GM18861 (cell line): ENCODE measurements at regions not wholly inside any gene's neighbourhood (a gene's known extent, or its start where the extent isn't known, plus 50 kb on each side); places are given as distances from the start of the nearest gene placed in this dataset.

ENCODE experiments used
- ATAC-seq: cut with Tn5 transposase; IDR thresholded peaks from one replicate; pipeline ENCODE4 v1.9.1; 2021; ENCODE audit not compliant: unreplicated experiment

DNA sequence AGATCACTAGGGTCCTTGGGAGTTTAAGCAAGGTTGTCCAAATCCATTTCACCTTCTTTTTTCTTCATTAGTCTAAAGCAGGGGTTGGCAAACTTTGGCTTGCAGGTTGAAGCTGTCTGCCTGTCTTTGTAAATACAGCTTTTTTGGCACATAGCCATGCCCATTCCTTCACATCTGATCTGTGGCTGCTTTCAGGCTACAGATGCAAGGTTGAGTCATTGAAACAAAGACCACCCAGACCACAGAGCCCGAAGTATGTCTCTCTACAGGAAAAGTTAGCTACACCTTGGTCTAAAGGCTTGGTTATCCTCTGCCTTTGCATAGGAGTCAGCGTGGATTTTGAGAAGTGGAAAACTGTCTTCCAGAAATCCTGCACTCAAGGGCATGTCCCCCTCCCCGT is 238.1 kb upstream of the STS start:
- ATAC-seq = no peak

DNA sequence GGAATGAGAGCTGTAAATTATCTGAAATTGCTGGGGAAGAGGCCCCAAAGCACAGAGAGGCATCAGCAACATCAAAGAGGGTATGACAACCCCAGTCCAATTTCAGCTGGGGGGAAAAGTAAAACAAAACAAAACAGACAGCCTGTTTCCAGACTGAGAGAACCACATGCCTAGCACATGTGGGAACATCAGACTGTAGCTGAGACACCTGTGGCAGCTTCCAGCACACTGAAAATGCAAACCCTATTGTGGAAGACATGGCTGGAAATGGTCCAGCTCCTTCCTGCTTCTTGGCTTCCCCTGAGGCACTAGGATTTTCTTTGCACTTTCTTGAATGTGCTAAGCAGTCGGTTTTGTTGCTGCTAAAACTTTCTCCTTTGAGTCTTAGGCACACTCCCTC is 240.9 kb upstream of the STS start:
- no peak for ATAC-seq

DNA sequence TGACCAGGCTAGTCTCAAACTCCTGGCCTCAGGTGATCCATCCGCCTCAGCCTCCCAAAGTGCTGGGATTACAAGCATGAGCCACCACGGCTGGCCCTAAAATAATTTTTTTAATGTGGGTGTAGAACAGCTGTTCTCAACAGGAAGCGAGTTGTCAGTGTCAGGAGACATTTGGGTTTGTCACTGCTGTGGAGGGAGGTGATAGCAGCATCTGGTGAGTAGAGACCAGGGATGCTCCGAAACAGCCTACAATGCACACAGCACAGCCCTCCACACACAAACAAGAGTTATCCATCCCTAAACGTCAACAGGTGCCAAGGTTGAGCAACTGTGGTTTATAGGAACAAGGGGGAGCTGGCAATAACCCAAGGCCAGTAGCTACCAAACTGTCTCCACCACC is 243.4 kb upstream of the STS start:
- ATAC-seq = no peak

DNA sequence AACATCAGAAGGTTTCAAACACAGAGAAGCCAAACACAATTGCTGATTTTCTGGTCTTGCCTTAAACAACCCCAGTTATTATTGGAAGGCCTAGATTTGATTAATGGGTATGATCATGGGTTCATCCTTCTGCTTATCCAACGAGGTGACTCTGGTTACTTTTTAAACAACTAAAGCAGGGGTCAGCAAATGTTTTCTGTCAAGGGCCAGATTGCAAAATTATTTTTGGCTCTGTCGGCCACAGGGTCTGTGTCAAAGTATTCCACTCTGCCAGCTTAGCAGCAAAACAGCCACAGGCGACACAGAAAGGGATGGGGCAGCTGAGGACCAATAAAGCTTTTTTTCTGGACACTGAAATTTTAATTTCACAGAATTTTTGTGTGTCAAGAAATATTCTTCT is 249.1 kb upstream of the STS start:
- ATAC-seq = no peak

DNA sequence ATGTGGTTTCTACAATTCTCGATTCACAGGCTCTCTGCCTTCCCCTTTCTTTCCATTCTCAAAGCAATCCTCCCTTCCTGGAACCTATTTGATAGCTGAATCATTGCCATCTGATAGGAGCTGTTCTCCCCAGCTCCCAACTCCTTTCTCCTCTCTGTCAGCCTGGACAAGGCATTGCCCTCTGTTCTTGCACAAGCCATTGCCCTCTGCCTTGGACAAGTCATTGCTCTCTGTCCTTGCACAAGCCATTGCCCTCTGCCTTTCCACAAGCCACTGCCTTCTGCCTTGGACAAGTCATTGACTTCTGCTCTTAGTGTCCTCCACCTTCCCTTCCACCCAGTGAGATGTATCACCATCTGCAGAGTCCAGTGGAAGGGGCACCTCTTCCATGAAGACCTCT is 256.1 kb upstream of the STS start:
- no peak for ATAC-seq

DNA sequence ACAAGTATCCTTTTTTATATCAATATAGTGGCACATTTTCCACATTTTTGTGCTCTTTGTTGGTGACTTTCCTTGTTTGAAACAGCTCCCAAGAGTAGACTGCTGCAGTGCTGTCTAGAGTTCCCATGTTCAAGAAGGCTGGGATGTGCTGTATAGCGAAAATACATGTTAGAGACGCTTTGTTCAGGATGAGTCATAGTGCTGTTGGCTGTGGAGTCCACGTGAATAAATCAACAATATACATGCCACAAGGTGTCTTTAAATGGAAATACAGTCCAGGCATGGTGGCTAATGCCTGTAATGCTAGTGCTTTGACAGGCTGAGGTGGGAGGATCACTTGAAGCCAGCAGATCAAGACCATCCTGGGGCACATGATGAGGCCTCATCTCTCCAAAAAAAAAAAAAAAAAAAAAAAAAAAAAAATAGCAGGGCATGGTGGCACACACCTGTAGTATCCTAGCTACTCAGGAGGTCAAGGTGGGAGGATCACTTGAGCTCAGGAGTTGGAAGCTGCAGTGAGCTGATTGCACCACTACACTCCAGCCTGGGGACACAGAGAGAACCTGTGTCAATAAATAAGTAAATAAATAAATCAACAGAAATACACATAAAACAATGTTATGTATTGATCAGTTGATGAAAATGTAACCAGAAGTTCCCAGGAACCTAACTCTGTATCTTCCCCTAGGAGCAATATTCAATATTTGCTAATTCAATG is 256.8 kb upstream of the STS start:
- no peak for ATAC-seq

DNA sequence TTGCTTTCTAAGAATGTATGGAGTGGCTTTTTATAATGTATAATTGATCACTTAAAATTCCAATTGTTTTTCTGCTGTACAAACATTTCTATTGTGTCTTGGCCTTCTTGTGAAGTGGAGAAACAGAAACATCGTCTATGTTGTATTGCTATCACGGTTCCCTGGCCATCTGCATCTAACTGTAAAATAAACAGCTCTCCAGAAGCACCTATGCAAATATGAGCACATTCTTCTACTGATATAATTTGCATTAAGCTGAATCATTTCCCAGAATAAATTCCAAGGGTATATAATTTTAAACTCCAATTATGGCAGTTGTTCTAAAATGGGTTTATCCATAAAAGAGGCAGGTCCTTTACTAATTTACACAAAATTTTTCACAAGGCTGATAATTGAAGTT is 261.6 kb upstream of the STS start:
- no peak for ATAC-seq

DNA sequence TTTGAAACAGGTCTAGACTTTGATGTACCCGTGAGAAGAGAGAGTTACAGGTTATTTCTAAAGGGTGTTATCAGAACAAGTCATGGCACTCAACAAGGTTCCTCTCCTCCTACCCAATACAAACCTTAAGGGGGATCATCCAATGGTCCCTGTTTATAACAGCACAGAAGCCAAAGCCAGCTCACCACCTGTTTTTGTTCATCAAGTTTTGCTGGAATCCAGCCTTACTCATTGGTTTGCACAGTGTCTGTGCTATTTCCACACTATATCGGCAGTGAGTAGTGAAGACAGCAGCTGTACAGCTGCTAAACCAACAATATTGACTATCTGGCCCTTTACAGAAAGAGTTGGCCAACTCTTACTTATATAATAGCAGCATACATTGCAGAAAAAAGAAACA is 262.1 kb upstream of the STS start:
- ATAC-seq = no peak

DNA sequence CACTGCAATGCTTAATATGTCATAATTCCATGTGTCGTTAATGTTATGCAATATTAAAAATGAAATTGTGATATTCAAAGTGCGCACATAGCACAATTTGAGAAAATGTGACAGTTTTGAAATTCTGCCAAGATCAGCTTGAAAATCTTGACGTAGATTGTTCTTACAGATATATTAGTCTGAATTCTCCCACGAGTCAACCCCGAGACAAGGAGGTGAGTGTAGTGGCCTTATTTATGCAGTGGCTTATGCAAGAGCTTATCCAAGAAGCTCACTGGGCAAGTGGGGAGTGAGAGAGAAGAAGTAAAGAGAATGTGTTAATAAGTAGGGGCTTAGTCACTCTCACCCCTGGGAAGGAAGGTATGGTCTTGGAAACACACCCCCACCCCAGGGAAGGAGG is 286.1 kb upstream of the STS start:
- no peak for ATAC-seq

DNA sequence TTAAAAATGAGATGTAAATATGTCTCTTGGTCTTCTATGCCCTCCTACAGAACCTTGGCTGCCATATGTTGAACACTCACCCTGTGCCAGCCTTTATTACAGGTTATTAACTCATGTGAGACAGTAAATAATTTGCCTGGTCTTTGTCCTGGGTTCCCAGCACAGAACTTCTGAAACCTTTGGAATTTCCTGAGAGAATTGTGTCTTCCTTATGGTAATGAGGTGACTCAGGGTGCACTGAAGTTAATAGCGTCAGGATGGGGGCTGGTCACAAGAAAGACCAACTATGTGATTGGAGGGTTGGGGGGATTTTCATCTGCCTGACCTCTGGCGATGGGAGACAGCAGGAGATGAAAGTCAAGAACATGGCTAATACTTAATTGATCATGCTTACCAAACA is 289.8 kb upstream of the STS start:
- ATAC-seq = no peak

DNA sequence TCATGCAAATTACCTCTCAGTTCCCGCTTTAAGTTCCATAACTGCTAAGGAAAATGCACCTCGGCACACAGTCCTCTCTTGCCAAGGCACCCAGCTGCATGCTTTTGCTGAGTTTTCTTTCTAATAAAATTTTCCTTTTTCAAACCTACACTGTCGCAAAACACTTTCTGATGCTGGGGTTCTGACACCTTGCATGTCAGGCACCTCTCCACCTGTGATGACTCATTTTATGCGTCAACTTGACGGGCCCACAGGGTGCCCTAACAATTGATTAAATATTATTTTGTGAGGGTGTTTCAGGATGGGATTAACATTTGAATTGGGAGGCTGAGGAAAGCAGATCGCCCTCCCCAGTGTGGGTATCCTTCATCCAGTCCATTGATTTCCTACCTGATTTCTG is 291.0 kb upstream of the STS start:
- no peak for ATAC-seq

DNA sequence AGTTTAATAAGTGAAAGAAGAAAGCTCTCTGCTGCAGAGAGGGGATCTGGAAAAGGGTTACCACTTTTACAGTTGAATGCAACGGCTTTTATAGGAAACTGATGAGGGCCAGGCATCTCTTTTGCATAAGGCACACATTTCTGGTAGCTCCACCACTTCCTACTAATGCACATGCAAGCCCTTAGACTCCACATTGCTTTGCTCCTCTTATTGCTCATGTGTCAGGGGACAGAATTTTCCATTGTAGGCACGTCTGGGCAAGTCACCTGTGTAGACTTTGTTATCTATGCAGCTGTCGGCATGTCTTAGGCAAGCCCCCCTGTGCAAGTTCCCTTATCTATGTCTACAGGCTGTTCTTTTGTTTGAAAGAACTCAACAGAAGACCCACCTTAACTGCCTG is 294.6 kb upstream of the STS start:
- no peak for ATAC-seq

DNA sequence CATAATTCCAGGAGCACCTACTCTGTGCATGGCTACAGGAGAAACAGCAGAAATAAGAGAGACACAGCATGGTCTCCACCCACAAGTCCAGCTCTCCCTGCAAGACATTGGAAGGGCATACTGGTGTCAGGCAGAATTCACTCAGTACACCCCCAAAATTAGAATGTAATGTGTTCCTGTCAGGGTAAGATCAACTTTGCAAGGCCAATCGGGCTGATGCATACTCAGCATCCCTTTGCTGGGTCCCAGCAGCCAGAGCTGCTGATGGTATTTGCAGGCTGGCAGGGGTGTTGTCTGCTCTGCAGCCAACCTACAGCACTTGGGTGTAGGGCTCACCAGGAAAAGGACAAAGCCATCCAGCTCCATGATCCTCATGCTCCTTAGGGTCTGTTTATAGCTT is 295.4 kb upstream of the STS start:
- ATAC-seq = no peak

DNA sequence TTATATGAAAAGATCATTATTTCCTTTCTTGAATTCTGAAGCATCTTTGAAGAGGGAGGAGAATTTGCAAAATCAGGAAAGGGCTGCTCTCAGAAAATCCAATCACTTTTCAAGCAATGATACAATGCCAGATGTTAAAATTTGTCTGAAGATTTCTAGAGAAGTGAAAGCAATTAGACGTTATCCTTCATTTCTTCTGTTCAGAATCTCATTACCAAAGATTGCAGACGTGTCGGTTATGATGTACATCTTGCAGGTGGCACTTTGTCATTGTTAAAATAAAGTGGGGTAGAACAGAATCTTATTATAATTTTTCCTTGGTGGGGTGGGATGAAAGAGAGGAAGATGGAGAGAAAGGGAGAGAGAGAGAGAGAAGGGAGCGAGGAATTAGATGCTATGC is 296.4 kb upstream of the STS start:
- no peak for ATAC-seq

DNA sequence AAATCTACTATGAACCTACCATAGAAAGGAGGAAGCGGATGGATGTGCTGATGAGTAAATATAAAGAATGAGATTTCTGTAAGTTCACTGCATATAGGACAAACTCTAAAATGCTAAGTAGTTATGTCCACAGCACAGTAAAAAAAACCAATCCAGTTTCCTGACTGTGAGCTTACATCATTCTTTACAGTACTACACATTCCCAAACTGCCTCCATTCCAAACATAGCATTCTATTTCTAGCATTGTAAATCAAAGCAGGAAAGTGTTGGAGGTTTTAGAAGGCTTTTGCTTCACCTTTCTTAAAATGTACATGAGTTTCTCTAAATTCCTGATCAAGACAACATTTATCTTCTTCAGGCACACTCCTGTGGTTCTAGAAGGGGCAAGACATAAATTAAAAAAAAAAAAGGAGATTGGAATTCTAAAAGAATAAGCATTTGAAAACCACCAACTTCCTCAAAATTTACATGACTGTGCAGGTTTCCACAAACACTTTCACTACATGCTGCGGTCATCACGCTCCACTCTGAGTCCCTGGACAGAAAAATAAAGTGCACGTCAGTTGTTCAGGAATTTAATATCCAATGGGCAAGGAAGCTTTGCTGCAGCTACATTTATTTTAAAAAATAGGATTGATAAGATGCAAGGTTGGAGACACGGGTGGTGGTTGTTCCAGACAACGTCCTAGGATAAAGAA is 297.6 kb upstream of the STS start:
- no peak for ATAC-seq

DNA sequence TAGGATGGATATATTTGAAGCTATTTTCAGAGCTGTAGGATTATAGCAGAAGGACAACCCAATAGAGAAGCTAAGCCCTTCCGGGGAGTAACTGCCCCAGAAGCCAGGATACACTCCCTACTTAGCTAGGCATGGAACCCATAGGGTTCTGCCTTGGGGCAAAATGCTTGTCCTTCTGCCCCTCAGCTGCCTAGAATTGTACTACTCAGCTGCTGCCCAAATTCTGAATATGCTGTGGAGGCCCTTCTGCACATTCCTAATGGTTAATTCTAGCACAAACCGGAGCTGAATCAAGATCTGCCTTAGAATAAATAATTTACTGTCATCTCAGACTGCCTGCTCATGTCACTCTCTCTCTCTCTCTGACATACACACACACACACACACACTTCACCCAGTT is 297.7 kb upstream of the VCX3A start:
- ATAC-seq = no peak

DNA sequence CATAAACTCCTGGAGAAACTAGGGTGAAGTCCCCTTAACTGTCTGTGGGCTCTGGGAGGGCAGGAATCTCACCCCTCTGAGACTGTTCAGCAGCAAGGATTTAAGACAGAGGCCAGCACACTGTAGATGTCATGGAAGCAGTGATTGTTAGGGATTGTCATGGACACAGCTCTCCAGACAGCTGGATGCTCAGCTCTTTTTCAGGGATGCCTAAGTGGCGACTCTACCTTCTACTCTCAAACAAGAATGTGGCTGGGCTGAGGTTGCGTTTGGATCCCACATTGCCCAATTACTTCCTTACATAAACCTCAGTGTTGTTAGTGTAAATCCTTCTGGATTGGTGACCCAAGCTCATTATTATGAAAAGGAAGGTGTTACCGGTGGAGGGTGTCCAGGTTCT is 291.9 kb upstream of the VCX3A start:
- no peak for ATAC-seq

DNA sequence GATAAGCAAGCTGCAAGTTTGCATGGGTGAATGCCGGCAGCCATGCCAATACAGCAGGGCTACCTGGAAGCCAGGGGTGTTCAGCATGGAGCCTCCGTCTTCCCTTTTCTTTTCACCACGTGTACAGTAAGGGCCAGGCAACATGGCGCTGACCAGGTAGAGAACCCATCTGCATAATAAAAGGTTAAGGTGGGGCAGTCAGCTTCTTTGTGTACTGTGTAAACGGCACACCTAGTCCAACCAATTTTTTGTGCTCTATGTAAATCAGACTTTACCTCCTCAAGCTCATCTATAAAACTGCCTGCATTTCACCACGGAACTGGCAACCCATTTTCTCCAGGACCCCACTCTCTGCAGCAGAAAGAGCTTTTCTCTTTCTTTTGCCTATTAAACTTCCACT is 286.8 kb upstream of the VCX3A start:
- no peak for ATAC-seq

DNA sequence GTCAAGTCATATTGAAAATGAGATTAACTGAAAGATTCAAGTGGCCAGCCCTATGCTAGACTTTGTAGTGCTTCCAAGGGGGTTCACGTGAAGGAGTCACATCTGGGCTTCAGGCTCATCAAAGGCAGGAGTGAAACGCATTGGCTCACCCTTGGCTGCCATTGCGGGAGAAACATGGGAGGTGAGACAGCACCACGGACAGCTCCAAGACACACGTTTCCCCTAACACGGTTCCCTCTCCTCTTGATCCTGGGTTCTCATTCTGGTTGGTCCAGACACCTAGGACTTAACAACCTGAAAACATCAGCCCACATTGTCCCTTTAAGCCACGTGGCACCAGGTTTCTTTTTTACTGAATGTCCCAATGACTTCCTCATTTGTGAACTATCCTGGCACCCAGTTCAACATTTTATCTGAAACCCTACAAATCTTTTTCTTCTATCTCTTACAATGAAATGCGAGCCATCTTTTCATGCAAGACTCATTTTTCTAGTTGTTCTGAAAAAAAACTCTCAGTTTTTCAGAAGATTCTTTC is 279.0 kb upstream of the VCX3A start:
- no peak for ATAC-seq

DNA sequence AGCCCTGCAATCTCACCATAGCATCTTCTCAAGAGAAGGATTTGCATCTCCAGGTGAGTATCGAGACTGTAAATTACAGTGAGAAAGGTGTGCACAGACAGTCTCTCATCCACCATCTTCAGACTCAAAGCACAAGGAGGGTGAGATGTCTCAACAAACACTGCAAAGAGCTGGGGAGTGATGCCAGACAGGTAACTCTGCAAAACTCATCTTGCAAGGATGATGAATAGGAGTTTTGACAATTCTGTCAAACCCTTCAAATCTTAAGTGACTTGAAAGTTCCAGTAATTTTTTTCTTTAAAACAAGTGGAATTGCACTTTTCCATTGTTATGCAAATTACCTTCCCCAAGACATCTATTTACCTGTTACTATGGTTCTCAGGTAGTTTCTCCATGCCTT is 277.2 kb upstream of the VCX3A start:
- no peak for ATAC-seq

DNA sequence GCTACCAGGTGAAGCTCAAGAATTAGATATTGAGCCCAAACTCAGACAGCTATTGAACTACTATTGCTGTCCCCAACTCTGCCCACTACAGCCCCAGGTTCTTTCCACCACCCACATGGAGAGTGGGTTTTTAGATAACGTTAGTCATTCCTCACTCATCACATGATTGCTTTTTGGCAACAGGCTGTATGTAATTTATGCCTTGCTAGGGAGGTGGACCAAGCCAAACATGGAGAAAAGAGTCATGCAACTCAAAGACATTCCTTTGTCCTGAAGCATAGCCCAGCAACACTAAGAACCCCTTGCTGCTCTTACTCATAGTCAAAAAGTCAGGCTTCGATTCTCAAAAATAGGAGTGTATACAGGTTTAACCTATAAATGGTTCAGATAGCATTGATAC is 275.9 kb upstream of the VCX3A start:
- ATAC-seq = no peak

DNA sequence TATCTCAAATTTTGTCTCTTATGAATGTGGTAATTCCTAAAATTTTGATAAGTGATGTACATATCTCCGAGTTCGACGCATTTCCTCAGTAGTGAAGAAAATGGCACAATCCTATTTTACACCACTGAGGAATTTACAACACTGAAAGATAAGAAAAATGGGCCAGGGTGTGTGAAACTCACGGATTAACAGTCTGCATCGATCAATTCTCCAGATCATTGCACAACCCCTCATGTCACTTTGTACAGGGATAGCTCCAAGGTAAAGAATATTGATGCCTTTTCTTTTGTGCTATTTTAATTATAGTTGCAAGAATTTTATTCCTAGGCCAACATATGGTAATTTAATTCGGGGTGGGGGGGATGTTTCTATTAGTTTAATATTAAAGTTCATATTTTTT is 268.7 kb upstream of the VCX3A start:
- ATAC-seq = no peak

DNA sequence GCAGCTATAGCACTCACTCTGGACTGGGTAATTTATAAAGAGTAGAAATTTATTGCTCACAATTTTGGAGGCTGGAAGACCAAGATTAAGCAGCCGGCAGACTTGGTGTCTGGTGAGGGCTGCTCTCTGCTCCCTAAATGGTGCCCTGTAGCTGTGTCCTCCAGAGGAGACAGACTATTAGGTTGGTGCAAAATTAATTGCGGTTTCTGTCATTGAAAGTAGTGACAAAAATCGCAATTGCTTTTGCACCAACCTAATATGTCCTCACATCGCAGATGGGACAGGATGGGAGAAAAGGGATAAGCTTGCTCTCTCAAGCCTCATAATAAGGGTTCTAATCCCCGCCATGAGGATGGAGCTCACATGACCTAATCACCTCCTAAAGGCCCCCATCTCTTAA is 258.1 kb upstream of the VCX3A start:
- no peak for ATAC-seq
